GM12891 (cell line): ENCODE measurements at regions not wholly inside any gene's neighbourhood (a gene's known extent, or its start where the extent isn't known, plus 50 kb on each side); places are given as distances from the start of the nearest gene placed in this dataset.

ENCODE experiments used
- PAX5 ChIP-seq: IDR thresholded peaks from 2 replicates; pipeline ENCODE4 v1.6.1; 2011; ENCODE audit warnings: low read length, moderate library complexity, mild to moderate bottlenecking; ENCODE audit not compliant: insufficient read depth, severe bottlenecking
- POLR2A ChIP-seq: IDR thresholded peaks from 2 replicates; pipeline ENCODE4 v1.6.1; 2011; ENCODE audit warnings: low read depth, low read length, control low read depth
- SPI1 ChIP-seq: IDR thresholded peaks from 2 replicates; pipeline ENCODE4 v1.6.1; 2011; ENCODE audit warnings: low read depth, low read length, control low read depth
- TAF1 ChIP-seq: IDR thresholded peaks from 2 replicates; pipeline ENCODE4 v1.6.1; 2011; ENCODE audit warnings: low read depth, low read length, control low read depth

DNA sequence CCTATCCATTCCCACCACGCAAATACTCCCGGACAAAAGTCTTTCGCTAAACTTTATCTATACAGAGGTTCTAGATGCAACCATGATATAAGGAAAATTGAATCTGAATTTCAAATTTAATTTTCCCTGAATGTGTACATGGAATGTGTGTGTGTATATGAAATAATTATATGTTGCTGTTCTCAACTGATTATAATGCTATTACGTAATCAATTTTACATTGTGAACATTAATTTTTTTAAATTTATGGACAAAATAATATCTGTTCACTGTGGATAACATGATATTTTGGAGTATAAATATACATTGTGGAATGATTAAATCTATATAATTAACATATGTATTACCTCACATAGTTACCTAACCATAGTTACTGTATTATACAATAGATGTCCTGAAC, 1250.6 kb downstream of the EFNA5 start:
- TF ChIP-seq POLR2A: no peak
- no peak for TF ChIP-seq TAF1
- TF ChIP-seq SPI1: no peak
- TF ChIP-seq PAX5: no peak
